ENCODE measurements at regions not wholly inside any gene's neighbourhood (a gene's known extent, or its start where the extent isn't known, plus 50 kb on each side); places are given as distances from the start of the nearest gene placed in this dataset. TPM values are rescaled to one million over a fixed set of nuclear protein-coding genes. Genes with fewer than 3 reads are reported as not detected.
"Not testable (repeated sequence)": the region's sequence is repeated elsewhere in the genome, so short reads cannot be mapped to it uniquely, and the experiment has no call there.

GRCh38 chr6:28848756-28849155 lies 75.0 kb downstream of the TRIM27 start:
- DNase-seq, result not testable (repeated sequence)

Small RNA genes in the stretch of these regions (small RNA-seq; reads per million reads assigned to genes)
- gene AL121932.1 (ENCODE audit: low replicate concordance), result not detected
